Glutamatergic neuron (in vitro differentiated cells): ENCODE measurements at regions not wholly inside any gene's neighbourhood (a gene's known extent, or its start where the extent isn't known, plus 50 kb on each side); places are given as distances from the start of the nearest gene placed in this dataset.

ENCODE experiments used
- DNase-seq: peaks from one replicate; pipeline ENCODE4 v3.0.0; 2022
- H3K27ac Mint-ChIP-seq: one replicate; pipeline ENCODE4 v1.8.0; 2020; ENCODE audit warnings: mild to moderate bottlenecking, mixed read lengths, inconsistent platforms; ENCODE audit not compliant: unreplicated experiment
- H3K27me3 Mint-ChIP-seq: one replicate; pipeline ENCODE4 v1.8.0; 2020; ENCODE audit warnings: mild to moderate bottlenecking, moderate library complexity, mixed read lengths, inconsistent platforms; ENCODE audit not compliant: unreplicated experiment
- H3K36me3 Mint-ChIP-seq: one replicate; pipeline ENCODE4 v1.8.0; 2020; ENCODE audit warnings: mild to moderate bottlenecking, mixed read lengths, inconsistent platforms; ENCODE audit not compliant: unreplicated experiment
- H3K4me1 Mint-ChIP-seq: one replicate; pipeline ENCODE4 v1.8.0; 2020; ENCODE audit warnings: mild to moderate bottlenecking, low read depth, mixed read lengths, inconsistent platforms; ENCODE audit not compliant: unreplicated experiment
- H3K4me3 Mint-ChIP-seq: one replicate; pipeline ENCODE4 v1.8.0; 2020; ENCODE audit warnings: mild to moderate bottlenecking, mixed read lengths, inconsistent platforms; ENCODE audit not compliant: unreplicated experiment
- H3K9me3 Mint-ChIP-seq: one replicate; pipeline ENCODE4 v1.8.0; 2020; ENCODE audit warnings: mild to moderate bottlenecking, moderate library complexity, mixed read lengths, inconsistent platforms; ENCODE audit not compliant: unreplicated experiment
- TF ChIP-seq, protein P1 (sequence below): fragments of 200-600 bp; sonication (generic); IDR thresholded peaks from one replicate; pipeline ENCODE4 v1.5.0; 2021; ENCODE audit not compliant: partially characterized antibody, unreplicated experiment

DNA sequence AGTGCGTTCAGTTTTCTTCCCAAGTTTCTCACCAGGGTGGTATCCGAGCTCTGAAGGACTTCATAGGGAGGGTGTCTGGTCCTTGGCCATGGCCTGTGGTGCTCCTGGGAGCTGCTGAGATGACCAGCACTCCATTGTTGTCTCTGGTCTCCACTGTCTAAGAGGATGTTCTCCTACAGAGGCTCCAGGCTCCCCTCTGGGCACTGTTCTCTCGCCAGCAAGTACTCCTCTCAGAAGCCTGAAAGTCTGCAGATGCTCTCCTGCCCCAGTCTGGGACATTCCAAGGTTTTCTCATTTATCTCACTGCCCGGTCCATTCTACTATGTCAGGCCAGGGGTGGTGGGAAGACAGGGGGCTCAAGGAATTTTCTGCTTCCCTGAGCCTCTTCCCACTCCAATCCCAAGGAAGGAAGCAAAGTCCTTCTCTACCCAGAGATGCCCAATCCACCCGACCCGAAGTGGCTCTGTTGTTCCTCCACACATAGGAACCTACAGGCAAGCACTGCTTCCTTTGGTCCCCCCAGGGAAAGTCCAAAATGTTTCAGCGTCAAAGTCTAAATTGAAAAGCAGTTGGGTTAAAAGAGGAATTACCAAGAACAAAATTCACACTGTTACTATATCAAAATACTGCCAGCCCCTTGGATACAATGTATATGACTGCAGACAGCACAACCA lies 110.5 kb downstream of the GYPC start:
- Mint-ChIP-seq H3K4me3 (no peak overlapping the region), H3K4me1 (no peaks in the 10 kb centered on the region), H3K9me3 (peaks cover 3% of the 10 kb centered on the region), H3K36me3 (peaks cover 9% of the 10 kb centered on the region), H3K27me3 (peaks cover 2% of the 10 kb centered on the region), H3K27ac (no peak overlapping the region)
- DNase-seq: no peak
- TF ChIP-seq, protein P1, sequence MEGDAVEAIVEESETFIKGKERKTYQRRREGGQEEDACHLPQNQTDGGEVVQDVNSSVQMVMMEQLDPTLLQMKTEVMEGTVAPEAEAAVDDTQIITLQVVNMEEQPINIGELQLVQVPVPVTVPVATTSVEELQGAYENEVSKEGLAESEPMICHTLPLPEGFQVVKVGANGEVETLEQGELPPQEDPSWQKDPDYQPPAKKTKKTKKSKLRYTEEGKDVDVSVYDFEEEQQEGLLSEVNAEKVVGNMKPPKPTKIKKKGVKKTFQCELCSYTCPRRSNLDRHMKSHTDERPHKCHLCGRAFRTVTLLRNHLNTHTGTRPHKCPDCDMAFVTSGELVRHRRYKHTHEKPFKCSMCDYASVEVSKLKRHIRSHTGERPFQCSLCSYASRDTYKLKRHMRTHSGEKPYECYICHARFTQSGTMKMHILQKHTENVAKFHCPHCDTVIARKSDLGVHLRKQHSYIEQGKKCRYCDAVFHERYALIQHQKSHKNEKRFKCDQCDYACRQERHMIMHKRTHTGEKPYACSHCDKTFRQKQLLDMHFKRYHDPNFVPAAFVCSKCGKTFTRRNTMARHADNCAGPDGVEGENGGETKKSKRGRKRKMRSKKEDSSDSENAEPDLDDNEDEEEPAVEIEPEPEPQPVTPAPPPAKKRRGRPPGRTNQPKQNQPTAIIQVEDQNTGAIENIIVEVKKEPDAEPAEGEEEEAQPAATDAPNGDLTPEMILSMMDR: no peak

DNA sequence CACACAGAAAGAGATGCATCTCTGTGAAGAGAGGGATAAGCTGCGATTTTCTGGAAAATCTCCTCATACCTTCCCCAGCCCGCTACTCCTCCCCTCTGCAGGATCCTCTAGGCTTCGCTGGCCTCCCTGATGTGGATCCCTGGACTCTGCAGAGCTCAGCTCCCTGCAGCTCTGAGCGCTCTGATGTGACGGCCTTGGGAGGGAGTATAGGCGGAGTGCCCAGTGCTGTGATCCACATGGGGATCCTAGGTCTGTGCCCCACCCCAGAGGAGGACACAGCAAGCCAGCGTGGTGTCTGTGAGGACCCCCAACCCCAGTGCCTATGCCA lies 111.0 kb downstream of the GYPC start:
- TF ChIP-seq, protein P1: no peak
- no peak overlapping the region for H3K27ac Mint-ChIP-seq
- H3K27me3 Mint-ChIP-seq: peaks cover 2% of the 10 kb centered on the region
- no peak for DNase-seq
- H3K4me1 Mint-ChIP-seq: no peaks in the 10 kb centered on the region
- peaks cover 3% of the 10 kb centered on the region for H3K9me3 Mint-ChIP-seq
- peaks cover 9% of the 10 kb centered on the region for H3K36me3 Mint-ChIP-seq
- no peak overlapping the region for H3K4me3 Mint-ChIP-seq

DNA sequence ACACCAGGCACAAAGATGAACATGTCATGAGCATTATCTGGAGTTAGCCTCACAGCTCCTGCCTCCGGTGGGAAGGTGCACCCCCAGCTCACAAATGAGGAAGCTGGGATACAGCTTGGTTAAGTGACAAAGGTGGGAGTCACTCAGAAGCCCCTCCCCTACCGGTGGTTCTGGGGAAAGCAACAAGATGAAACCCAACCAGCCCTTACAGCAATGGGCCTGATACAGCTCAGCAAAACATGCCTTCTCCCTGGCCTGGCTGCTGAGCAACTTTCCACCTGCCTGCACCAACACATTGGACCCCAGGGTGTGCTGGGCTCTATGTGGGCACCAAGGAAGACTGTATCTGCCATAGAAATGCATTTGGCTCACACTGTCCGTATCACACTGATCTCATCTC lies 113.2 kb downstream of the GYPC start:
- no peak for DNase-seq
- Mint-ChIP-seq H3K36me3 (peaks cover 9% of the 10 kb centered on the region), H3K4me1 (no peaks in the 10 kb centered on the region), H3K27ac (no peak overlapping the region), H3K9me3 (peaks cover 3% of the 10 kb centered on the region), H3K4me3 (no peak overlapping the region), H3K27me3 (peaks cover 2% of the 10 kb centered on the region)
- TF ChIP-seq, protein P1: no peak

DNA sequence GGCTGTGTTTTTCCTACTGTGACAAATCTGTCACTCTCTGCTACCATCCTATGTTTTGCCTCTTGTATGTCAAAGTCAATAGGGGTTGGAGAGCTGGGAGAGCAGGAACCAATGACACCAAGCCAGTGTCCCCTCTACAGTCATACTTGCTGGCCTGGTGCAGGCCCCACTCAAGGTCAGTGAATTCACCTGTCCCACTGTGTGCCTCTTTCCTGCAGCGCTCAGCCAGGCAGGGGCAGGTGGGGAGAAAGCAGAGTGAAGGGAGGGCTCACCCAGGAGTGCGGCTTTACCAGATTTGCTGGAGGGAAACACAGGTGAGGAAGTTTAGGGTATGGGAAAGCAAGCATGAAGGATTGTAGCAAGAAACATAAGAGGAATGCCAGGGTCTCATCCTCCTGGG lies 114.5 kb downstream of the GYPC start:
- no peak overlapping the region for H3K4me3 Mint-ChIP-seq
- H3K27ac Mint-ChIP-seq: no peak overlapping the region
- H3K9me3 Mint-ChIP-seq: peaks cover 4% of the 10 kb centered on the region
- peaks cover 4% of the 10 kb centered on the region for H3K4me1 Mint-ChIP-seq
- no peak for DNase-seq
- TF ChIP-seq, protein P1: no peak
- H3K27me3 Mint-ChIP-seq: peaks cover 5% of the 10 kb centered on the region
- peaks cover 9% of the 10 kb centered on the region for H3K36me3 Mint-ChIP-seq

DNA sequence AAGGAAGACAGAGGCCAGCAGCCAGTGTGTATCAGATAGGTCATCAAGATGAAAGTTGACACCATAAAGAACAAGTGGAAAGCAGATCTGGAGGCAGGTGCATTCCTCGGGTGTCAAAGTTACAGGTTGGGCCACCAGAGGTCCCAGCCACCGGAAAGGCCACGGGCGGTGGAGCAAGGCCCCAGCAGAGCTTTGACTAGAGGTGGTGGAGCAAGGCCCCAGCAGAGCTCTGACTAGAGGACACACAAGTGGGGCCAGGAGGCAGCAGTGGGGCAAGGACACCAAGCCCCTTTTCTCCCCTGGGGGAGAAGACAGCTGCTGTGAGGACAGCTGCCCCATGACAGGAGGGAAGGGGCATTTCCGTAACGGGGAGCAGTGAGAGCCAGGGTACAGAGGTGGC lies 115.1 kb downstream of the GYPC start:
- H3K27ac Mint-ChIP-seq: no peak overlapping the region
- peaks cover 9% of the 10 kb centered on the region for H3K27me3 Mint-ChIP-seq
- peaks cover 9% of the 10 kb centered on the region for H3K36me3 Mint-ChIP-seq
- peaks cover 9% of the 10 kb centered on the region for H3K9me3 Mint-ChIP-seq
- TF ChIP-seq, protein P1: no peak
- peaks cover 4% of the 10 kb centered on the region for H3K4me1 Mint-ChIP-seq
- no peak overlapping the region for H3K4me3 Mint-ChIP-seq
- DNase-seq: no peak
